ENCODE measurements at regions not wholly inside any gene's neighbourhood (a gene's known extent, or its start where the extent isn't known, plus 50 kb on each side); places are given as distances from the start of the nearest gene placed in this dataset.

DNA sequence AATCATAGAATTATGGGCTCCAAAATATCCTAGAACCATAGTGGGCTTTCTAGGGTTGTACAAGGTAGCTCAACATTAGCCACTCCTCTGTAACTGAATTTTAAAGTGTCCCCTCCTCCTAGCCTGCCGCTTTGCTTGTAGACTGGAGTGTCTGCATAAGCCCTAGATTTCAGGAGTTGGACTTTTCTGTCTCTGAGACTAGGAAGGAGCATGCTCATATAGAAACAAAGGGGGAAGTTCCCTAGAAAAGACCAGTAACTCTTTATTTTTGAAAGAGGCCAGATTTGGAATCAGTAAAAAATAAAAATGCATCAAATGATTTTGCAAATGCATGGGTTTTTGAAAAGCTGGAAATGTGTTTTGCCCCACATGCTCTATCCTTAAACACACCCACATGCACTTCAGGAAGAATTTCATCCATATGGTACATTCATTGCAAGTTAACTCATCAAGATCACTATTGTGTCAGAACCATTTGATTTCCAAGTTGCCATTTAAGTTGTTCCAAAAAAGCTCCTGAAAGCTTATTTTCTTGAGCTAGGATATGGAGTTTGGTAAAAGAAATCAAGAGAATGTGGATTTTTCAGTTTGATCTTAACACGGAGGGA lies 121.0 kb upstream of the NR3C1 start:
- TF ChIP-seq, protein P1, sequence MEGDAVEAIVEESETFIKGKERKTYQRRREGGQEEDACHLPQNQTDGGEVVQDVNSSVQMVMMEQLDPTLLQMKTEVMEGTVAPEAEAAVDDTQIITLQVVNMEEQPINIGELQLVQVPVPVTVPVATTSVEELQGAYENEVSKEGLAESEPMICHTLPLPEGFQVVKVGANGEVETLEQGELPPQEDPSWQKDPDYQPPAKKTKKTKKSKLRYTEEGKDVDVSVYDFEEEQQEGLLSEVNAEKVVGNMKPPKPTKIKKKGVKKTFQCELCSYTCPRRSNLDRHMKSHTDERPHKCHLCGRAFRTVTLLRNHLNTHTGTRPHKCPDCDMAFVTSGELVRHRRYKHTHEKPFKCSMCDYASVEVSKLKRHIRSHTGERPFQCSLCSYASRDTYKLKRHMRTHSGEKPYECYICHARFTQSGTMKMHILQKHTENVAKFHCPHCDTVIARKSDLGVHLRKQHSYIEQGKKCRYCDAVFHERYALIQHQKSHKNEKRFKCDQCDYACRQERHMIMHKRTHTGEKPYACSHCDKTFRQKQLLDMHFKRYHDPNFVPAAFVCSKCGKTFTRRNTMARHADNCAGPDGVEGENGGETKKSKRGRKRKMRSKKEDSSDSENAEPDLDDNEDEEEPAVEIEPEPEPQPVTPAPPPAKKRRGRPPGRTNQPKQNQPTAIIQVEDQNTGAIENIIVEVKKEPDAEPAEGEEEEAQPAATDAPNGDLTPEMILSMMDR (conservative IDR thresholded peaks at IDR 0.05; ENCODE audit: low read depth, low read length): no peak
- TF ChIP-seq EZH2 (IDR thresholded peaks at IDR 0.05; ENCODE audit: borderline replicate concordance, low read depth, low read length, poor library complexity, severe bottlenecking): no peak
